C4-2B (cell line): ENCODE measurements at regions not wholly inside any gene's neighbourhood (a gene's known extent, or its start where the extent isn't known, plus 50 kb on each side); places are given as distances from the start of the nearest gene placed in this dataset.
"Not testable (repeated sequence)": the region's sequence is repeated elsewhere in the genome, so short reads cannot be mapped to it uniquely, and the experiment has no call there.

ENCODE experiments used
- CTCF ChIP-seq: fragments of 450-650 bp; conservative IDR thresholded peaks from 2 replicates; pipeline ENCODE4 v1.5.1; 2017; ENCODE audit warnings: mild to moderate bottlenecking
- ZFX ChIP-seq: fragments of 450-650 bp; IDR thresholded peaks from 2 replicates; pipeline ENCODE4 v1.6.1; 2017

- TF ChIP-seq CTCF, ZFX: not testable (repeated sequence)
These were observed 875.0 kb upstream of the EPHA5 start for GRCh38 chr4:66545301-66545700.
